Vagina (tissue), 2 donors: ENCODE measurements at regions not wholly inside any gene's neighbourhood (a gene's known extent, or its start where the extent isn't known, plus 50 kb on each side); places are given as distances from the start of the nearest gene placed in this dataset.

Source experiments
- POLR2A ChIP-seq, 2 donors: fragments of 450-650 bp; IDR thresholded peaks; one replicate each; pipeline ENCODE4 v1.6.1; 2017; ENCODE audit warnings: antibody characterized with exemption in 2 of 2, mild to moderate bottlenecking in 2 of 2, moderate library complexity in 2 of 2
- POLR2AphosphoS5 ChIP-seq, 2 donors: sonication (generic); formaldehyde crosslinking; IDR thresholded peaks; one replicate each; pipeline ENCODE4 v1.9.0; 2017; ENCODE audit warnings: antibody characterized with exemption in 2 of 2, mild to moderate bottlenecking in 2 of 2, low read depth in 1 of 2; ENCODE audit not compliant: insufficient read depth in 1 of 2

DNA sequence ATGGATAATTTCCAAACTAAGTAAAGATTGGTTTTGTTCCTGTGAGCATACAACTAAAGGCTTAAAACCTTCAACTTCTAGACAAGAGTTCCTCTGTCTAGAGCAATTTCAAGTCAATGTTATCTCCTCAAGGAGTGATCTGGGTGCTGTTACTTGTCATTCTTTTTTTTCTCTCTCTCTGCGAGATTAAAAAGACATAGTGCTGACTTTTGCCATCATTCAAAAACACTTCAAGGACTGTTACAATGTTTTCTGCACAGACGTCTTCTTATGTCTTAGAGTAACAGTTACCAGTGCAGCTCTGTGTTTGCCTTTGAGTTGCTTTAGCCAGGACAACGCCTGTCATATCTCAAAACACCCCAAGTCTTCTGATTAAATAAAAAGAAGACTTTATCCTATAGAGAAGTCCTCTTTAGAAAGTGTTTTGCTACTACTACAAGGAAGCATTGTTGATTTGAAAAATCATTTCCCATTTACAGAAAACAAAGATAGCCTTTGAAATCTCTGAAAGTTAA is 263.5 kb upstream of the FERD3L start:
- TF ChIP-seq POLR2AphosphoS5 (IDR thresholded peaks at IDR 0.05; ENCODE audit: insufficient read depth in 1 of 2, low read depth in 1 of 2) (no peak), POLR2A (IDR thresholded peaks at IDR 0.05) (no peak)
